ENCODE measurements at regions not wholly inside any gene's neighbourhood (a gene's known extent, or its start where the extent isn't known, plus 50 kb on each side); places are given as distances from the start of the nearest gene placed in this dataset.

DNA sequence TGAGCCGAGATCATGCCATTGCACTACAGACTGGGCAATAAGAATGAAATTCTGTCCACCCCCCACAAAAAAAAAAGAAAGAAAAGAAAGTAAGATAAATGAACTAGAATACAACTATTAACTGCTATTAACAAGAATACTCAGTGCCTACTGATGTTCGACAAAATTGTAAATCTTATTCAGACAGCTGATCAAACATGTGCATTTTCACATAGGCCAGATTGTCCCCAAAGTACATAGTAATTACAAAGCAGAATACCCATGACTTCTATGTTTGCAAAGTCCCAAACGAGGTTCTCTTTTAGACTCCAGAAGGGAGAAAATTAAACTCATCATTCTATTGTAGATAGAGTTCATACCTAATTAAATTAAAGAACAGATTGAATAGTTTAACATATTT, 113.4 kb downstream of the UFM1 start:
- TF ChIP-seq CTCF (IDR thresholded peaks at IDR 0.05) (no peak), EZH2 (IDR thresholded peaks at IDR 0.05) (no peak)
